GM10266 (cell line): ENCODE measurements at regions not wholly inside any gene's neighbourhood (a gene's known extent, or its start where the extent isn't known, plus 50 kb on each side); places are given as distances from the start of the nearest gene placed in this dataset.
A peak's percentile ranks its signal among the peaks of the same experiment; 100 is the strongest.

ENCODE experiments used
- DNase-seq: peaks from one replicate; pipeline ENCODE4 v3.0.0; 2012; ENCODE audit errors: extremely low spot score
- CTCF ChIP-seq: IDR thresholded peaks from 2 replicates; pipeline ENCODE4 v1.5.1; 2012; ENCODE audit warnings: mild to moderate bottlenecking, low read depth; ENCODE audit not compliant: control insufficient read depth, insufficient read depth; ENCODE audit errors: missing control alignments

DNA sequence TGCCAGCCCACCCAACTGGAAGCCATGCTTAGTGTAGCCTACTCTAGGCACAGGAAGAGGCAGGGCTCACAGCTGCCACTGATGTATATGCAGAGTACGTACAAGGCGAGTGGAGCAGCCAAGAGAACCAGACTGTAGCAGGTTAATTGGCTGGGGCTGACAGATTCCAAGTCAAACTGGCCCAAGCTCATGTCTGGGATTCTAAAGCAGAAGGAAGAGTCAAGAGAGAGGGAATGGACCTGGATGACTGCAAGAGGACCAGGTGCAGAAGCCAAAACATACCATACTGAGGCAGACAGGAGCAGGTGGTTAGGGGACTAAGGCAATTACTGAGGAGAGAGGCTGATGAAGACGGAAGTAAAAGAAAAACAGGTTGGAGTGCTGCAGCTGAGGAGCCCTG is 51.3 kb upstream of the LRRN2 start:
- no peak for TF ChIP-seq CTCF
- DNase-seq = no peak

DNA sequence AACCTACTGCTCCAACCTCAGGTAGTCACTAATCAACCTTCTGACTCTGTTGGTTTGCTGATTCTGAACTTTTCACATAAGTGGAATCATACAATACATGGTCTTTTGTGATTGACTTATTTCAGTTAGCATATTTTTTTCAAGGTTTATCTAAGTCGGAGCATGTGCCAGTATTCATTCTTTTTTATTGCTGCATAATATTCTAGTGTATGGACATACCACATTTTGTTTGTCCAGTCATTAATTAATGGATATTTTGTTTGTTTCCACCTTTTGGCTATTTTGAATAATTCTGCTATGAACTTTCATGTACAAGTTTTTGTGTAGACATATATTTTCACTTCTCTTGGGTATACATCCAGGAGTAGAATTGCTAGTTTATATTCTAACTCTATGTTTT is 53.0 kb upstream of the LRRN2 start:
- no peak for TF ChIP-seq CTCF
- DNase-seq = no peak

GRCh38 chr1:204740354-204740753 is 54.8 kb upstream of the LRRN2 start:
- no peak for TF ChIP-seq CTCF
- no peak for DNase-seq

- TF ChIP-seq CTCF = no peak
- no peak for DNase-seq
These were observed 55.9 kb upstream of the LRRN2 start for GRCh38 chr1:204741440-204741839.

- DNase-seq = no peak
- no peak for TF ChIP-seq CTCF
These were observed 57.2 kb upstream of the LRRN2 start for GRCh38 chr1:204742676-204743251.

DNA sequence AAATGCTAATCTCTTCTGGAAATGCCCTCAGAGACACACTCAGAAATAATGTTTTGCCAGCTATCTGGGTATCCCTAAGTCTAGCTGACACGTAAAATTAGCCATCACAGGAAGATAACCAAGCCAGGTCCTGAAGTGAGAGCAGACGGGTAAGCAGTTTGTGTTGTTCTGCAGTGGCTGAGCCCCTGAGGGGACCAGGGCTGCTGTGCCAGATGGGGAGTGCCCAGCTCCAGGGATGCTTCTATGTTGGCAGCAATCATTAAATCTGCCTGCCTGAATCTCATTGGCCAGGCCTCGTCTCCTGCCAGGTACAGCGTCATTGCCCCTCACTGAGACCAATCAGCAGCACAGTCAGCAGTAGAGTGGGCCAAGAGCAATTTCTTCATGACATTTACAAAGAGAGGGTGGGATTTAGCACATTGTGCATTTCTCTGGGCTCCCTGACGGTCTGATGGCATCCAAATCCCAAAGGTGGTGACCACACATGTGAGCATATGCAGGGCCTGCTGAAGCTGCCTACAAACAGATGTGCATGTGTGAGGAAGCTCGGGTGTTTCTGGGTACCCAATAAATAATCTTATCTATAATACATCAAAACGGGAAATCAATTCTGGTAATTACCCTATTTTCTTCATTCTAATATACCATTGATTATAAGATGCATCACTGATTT is 58.7 kb upstream of the LRRN2 start:
- no peak for DNase-seq
- no peak for TF ChIP-seq CTCF

DNA sequence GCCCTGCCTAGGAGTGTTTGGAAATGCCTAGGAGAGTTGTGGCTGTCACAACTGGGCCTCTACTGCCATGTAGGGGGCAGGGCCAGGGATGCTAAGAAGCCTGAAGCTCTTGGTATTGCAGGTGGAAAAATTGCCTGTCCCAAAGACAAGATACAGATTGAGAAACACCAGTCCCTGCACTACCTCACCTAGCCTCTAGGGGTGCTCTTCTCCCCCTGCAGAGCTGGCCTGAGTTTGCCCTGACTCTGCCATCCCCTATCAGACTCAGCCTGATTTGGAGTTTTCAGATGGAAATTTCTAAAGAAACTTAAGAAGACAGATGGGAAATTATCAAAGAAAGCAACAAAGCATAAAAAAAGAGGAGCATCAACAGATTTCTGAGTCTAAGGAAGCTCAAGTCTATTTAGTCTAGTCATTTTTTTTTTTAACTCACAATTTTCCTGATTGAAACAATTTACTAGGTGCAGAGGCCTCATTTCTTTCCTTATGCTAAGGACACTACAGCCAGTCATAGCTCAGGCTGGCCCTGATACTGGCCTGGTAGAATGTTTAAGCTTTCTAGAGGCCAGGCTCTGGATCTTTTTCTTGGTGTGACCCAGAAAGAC is 61.4 kb upstream of the LRRN2 start:
- peak; percentile 62 for DNase-seq
- peak; percentile 94 for TF ChIP-seq CTCF
